ENCODE measurements at regions not wholly inside any gene's neighbourhood (a gene's known extent, or its start where the extent isn't known, plus 50 kb on each side); places are given as distances from the start of the nearest gene placed in this dataset.

GRCh38 chrX:131477498-131477897 lies 66.4 kb upstream of the OR13H1 start:
- Histone ChIP-seq H3K4me3 (ENCODE audit: low read length) (no peak overlapping the region), H3F3A (ENCODE audit: insufficient read depth, low read length, poor library complexity, severe bottlenecking) (no peaks in the 10 kb centered on the region), H3K9me3 (ENCODE audit: low read length) (no peaks in the 10 kb centered on the region), H4K20me1 (ENCODE audit: insufficient read depth) (no peaks in the 10 kb centered on the region), H3K27me3 (ENCODE audit: insufficient read depth, low read depth, low read length) (no peaks in the 10 kb centered on the region), H3K9ac (ENCODE audit: low read length) (no peak overlapping the region), H3K36me3 (ENCODE audit: insufficient read depth, low read length) (no peaks in the 10 kb centered on the region), H3K27ac (ENCODE audit: low read length) (no peak overlapping the region), H3K9me2 (ENCODE audit: insufficient read depth, low read length) (no peaks in the 10 kb centered on the region), H3K79me2 (replicated peaks; ENCODE audit: insufficient read depth, low read length) (no peaks in the 10 kb centered on the region), H2AFZ (ENCODE audit: low read depth, low read length) (no peak overlapping the region), H3K4me2 (ENCODE audit: low read length) (no peak overlapping the region)
- TF ChIP-seq POLR2AphosphoS5 (IDR thresholded peaks at IDR 0.05), result no peak
- no peak for TF ChIP-seq SMC3 (conservative IDR thresholded peaks at IDR 0.05; ENCODE audit: poor library complexity)
- TF ChIP-seq EP300 (conservative IDR thresholded peaks at IDR 0.05; ENCODE audit: poor library complexity, severe bottlenecking), result no peak
- TF ChIP-seq, protein P1, sequence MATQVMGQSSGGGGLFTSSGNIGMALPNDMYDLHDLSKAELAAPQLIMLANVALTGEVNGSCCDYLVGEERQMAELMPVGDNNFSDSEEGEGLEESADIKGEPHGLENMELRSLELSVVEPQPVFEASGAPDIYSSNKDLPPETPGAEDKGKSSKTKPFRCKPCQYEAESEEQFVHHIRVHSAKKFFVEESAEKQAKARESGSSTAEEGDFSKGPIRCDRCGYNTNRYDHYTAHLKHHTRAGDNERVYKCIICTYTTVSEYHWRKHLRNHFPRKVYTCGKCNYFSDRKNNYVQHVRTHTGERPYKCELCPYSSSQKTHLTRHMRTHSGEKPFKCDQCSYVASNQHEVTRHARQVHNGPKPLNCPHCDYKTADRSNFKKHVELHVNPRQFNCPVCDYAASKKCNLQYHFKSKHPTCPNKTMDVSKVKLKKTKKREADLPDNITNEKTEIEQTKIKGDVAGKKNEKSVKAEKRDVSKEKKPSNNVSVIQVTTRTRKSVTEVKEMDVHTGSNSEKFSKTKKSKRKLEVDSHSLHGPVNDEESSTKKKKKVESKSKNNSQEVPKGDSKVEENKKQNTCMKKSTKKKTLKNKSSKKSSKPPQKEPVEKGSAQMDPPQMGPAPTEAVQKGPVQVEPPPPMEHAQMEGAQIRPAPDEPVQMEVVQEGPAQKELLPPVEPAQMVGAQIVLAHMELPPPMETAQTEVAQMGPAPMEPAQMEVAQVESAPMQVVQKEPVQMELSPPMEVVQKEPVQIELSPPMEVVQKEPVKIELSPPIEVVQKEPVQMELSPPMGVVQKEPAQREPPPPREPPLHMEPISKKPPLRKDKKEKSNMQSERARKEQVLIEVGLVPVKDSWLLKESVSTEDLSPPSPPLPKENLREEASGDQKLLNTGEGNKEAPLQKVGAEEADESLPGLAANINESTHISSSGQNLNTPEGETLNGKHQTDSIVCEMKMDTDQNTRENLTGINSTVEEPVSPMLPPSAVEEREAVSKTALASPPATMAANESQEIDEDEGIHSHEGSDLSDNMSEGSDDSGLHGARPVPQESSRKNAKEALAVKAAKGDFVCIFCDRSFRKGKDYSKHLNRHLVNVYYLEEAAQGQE (IDR thresholded peaks at IDR 0.05; ENCODE audit: borderline replicate concordance), result no peak
- TF ChIP-seq TAF1 (IDR thresholded peaks at IDR 0.05; ENCODE audit: low read depth), result no peak
- no peak for TF ChIP-seq MXI1 (conservative IDR thresholded peaks at IDR 0.05; ENCODE audit: poor library complexity, severe bottlenecking)
- TF ChIP-seq RAD21 (conservative IDR thresholded peaks at IDR 0.05), result no peak
- TF ChIP-seq, protein P2, sequence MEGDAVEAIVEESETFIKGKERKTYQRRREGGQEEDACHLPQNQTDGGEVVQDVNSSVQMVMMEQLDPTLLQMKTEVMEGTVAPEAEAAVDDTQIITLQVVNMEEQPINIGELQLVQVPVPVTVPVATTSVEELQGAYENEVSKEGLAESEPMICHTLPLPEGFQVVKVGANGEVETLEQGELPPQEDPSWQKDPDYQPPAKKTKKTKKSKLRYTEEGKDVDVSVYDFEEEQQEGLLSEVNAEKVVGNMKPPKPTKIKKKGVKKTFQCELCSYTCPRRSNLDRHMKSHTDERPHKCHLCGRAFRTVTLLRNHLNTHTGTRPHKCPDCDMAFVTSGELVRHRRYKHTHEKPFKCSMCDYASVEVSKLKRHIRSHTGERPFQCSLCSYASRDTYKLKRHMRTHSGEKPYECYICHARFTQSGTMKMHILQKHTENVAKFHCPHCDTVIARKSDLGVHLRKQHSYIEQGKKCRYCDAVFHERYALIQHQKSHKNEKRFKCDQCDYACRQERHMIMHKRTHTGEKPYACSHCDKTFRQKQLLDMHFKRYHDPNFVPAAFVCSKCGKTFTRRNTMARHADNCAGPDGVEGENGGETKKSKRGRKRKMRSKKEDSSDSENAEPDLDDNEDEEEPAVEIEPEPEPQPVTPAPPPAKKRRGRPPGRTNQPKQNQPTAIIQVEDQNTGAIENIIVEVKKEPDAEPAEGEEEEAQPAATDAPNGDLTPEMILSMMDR (IDR thresholded peaks at IDR 0.05; ENCODE audit: poor library complexity, severe bottlenecking), result no peak
- no peak for TF ChIP-seq EZH2 (IDR thresholded peaks at IDR 0.05; ENCODE audit: borderline replicate concordance, insufficient read depth, low read length, poor library complexity, severe bottlenecking)

All from neural cell (in vitro differentiated cells).